K562 (cell line): ENCODE measurements at regions not wholly inside any gene's neighbourhood (a gene's known extent, or its start where the extent isn't known, plus 50 kb on each side); places are given as distances from the start of the nearest gene placed in this dataset.
A peak's percentile ranks its signal among the peaks of the same experiment; 100 is the strongest.

Experiments used
- ASH1L ChIP-seq: fragments of 450-650 bp; IDR thresholded peaks from 2 replicates; pipeline ENCODE4 v1.6.1; 2018; ENCODE audit warnings: borderline replicate concordance, mild to moderate bottlenecking, low read depth; ENCODE audit not compliant: partially characterized antibody
- ATF6 ChIP-seq: sonication (generic); formaldehyde crosslinking; IDR thresholded peaks from 2 replicates; pipeline ENCODE4 v1.4.0; 2020; ENCODE audit warnings: mild to moderate bottlenecking, missing genetic modification reagents
- CXXC5 ChIP-seq: fragments of 250-450 bp; sonication (Bioruptor Pico); IDR thresholded peaks from 2 replicates; pipeline ENCODE4 v1.8.0; 2022; ENCODE audit warnings: inconsistent platforms, mild to moderate bottlenecking, moderate library complexity
- MITF ChIP-seq: IDR thresholded peaks from 2 replicates; pipeline ENCODE4 v1.6.1; 2014; ENCODE audit warnings: antibody characterized with exemption
- NEUROD1 ChIP-seq: fragments of 150-350 bp; IDR thresholded peaks from 2 replicates; pipeline ENCODE4 v1.6.1; 2014; ENCODE audit warnings: borderline replicate concordance, low read length, low read depth; ENCODE audit not compliant: partially characterized antibody
- REST ChIP-seq, 2 experiments: fragments of 450-650 bp; formaldehyde crosslinking in 1 of 2; IDR thresholded peaks; 2 replicates each; pipeline versions ENCODE4 v1.4.0 to v1.6.1; 2014 to 2020; ENCODE audit warnings: mild to moderate bottlenecking in 2 of 2, borderline replicate concordance in 1 of 2, low read depth in 1 of 2
- RHOXF2B ChIP-seq: fragments of 250-450 bp; sonication (Bioruptor Pico); conservative IDR thresholded peaks from 2 replicates; pipeline ENCODE4 v1.5.1; 2021
- SMAD1 ChIP-seq: fragments of 150-350 bp; IDR thresholded peaks from 2 replicates; pipeline ENCODE4 v1.6.1; 2014; ENCODE audit warnings: low read length, low read depth; ENCODE audit not compliant: partially characterized antibody
- ZBTB49 ChIP-seq: sonication (generic); formaldehyde crosslinking; IDR thresholded peaks from 2 replicates; pipeline ENCODE4 v1.8.0; 2022; ENCODE audit warnings: missing genetic modification reagents, mild to moderate bottlenecking, borderline replicate concordance
- ZNF347 ChIP-seq: fragments of 450-650 bp; formaldehyde crosslinking; IDR thresholded peaks from 2 replicates; pipeline ENCODE4 v1.4.0; 2020; ENCODE audit warnings: low read depth, mild to moderate bottlenecking, moderate library complexity
- ZNF584 ChIP-seq: fragments of 200-800 bp; sonication (Bioruptor generic); IDR thresholded peaks from 2 replicates; pipeline ENCODE4 v1.6.1; 2016; ENCODE audit warnings: low read depth, mild to moderate bottlenecking, missing genetic modification characterization, missing compliant biosample characterization

- TF ChIP-seq ATF6 (no peak), CXXC5 (CRISPR knock-in tag) (0 out of 2 replicates have a peak, but pooled peaks have one; percentile 17), ZNF584 (CRISPR knock-in tag) (no peak), ZBTB49 (no peak), REST (IDR thresholded peaks at IDR 0.05; ENCODE audit: borderline replicate concordance) (no peak), REST (CRISPR knock-in tag; IDR thresholded peaks at IDR 0.05; ENCODE audit: low read depth) (no peak), ASH1L (no peak), MITF (0 out of 2 replicates have a peak, but pooled peaks have one; percentile 14), ZNF347 (CRISPR knock-in tag) (no peak), RHOXF2B (CRISPR knock-in tag) (no peak), NEUROD1 (peak; percentile 66), SMAD1 (no peak)
Observed at GRCh38 chr12:116434155-116435011, 124.8 kb upstream of the MAP1LC3B2 start (continued).
